ENCODE measurements at regions not wholly inside any gene's neighbourhood (a gene's known extent, or its start where the extent isn't known, plus 50 kb on each side); places are given as distances from the start of the nearest gene placed in this dataset.
A peak's percentile ranks its signal among the peaks of the same experiment; 100 is the strongest.

GRCh38 chr6:55636406-55637102 lies 57.6 kb upstream of the HMGCLL1 start:
- DNase-seq = peak; percentile 50

- DNase-seq = no peak
Measured at GRCh38 chr6:55633471-55633870, 54.5 kb upstream of the HMGCLL1 start.

GRCh38 chr6:55632953-55633352 lies 54.0 kb upstream of the HMGCLL1 start:
- DNase-seq = no peak
